ENCODE measurements at regions not wholly inside any gene's neighbourhood (a gene's known extent, or its start where the extent isn't known, plus 50 kb on each side); places are given as distances from the start of the nearest gene placed in this dataset.

GRCh38 chr10:36119455-36119854 lies 477.4 kb upstream of the FZD8 start:
- H3K4me1 Mint-ChIP-seq, result no peaks in the 10 kb centered on the region
- no peak overlapping the region for H3K4me3 Mint-ChIP-seq
- TF ChIP-seq CTCF (conservative IDR thresholded peaks at IDR 0.05), result no peak
- no peaks in the 10 kb centered on the region for H3K36me3 Mint-ChIP-seq (ENCODE audit: low read depth)
- no peaks in the 10 kb centered on the region for H3K27me3 Mint-ChIP-seq (ENCODE audit: low read depth)
- H3K27ac Mint-ChIP-seq (ENCODE audit: unreplicated experiment), result no peak overlapping the region
- H3K9me3 Mint-ChIP-seq, result peaks cover 9% of the 10 kb centered on the region
- DNase-seq (ENCODE audit: low read depth, low spot score), result no peak

DNA sequence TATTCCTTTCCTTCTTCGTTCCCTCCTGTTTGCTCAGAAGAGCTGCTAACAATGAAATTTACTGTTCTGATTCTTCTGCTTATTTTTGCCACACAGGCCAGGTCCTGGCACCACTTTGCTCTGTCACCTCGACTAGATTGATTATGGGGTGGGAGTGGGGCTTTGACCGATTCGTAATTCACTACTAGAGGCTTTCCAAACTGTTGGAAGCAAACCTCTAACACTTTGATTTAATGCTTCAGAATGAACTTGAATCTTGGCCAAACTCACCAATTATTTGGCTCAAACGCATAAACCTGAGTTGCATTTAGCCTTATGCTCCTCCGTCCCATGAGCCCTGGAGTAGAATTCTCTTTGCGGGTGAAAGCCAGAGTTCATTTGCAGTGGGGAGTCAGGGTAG lies 476.2 kb upstream of the FZD8 start:
- no peak overlapping the region for H3K4me3 Mint-ChIP-seq
- no peaks in the 10 kb centered on the region for H3K36me3 Mint-ChIP-seq (ENCODE audit: low read depth)
- no peak overlapping the region for H3K27ac Mint-ChIP-seq (ENCODE audit: unreplicated experiment)
- peaks cover 2% of the 10 kb centered on the region for H3K9me3 Mint-ChIP-seq
- DNase-seq (ENCODE audit: low read depth, low spot score), result no peak
- H3K27me3 Mint-ChIP-seq (ENCODE audit: low read depth), result no peaks in the 10 kb centered on the region
- no peak for TF ChIP-seq CTCF (conservative IDR thresholded peaks at IDR 0.05)
- no peaks in the 10 kb centered on the region for H3K4me1 Mint-ChIP-seq

- H3K9me3 Mint-ChIP-seq, result no peaks in the 10 kb centered on the region
- H3K4me1 Mint-ChIP-seq, result no peaks in the 10 kb centered on the region
- no peaks in the 10 kb centered on the region for H3K27me3 Mint-ChIP-seq (ENCODE audit: low read depth)
- no peak overlapping the region for H3K27ac Mint-ChIP-seq (ENCODE audit: unreplicated experiment)
- H3K4me3 Mint-ChIP-seq, result no peak overlapping the region
- no peaks in the 10 kb centered on the region for H3K36me3 Mint-ChIP-seq (ENCODE audit: low read depth)
- DNase-seq (ENCODE audit: low read depth, low spot score), result no peak
- TF ChIP-seq CTCF (conservative IDR thresholded peaks at IDR 0.05), result no peak
Measured at GRCh38 chr10:36117890-36118289, 475.8 kb upstream of the FZD8 start.

- no peak for TF ChIP-seq CTCF (conservative IDR thresholded peaks at IDR 0.05)
- H3K4me3 Mint-ChIP-seq, result no peak overlapping the region
- no peak overlapping the region for H3K27ac Mint-ChIP-seq (ENCODE audit: unreplicated experiment)
- H3K9me3 Mint-ChIP-seq, result no peaks in the 10 kb centered on the region
- no peaks in the 10 kb centered on the region for H3K36me3 Mint-ChIP-seq (ENCODE audit: low read depth)
- H3K27me3 Mint-ChIP-seq (ENCODE audit: low read depth), result no peaks in the 10 kb centered on the region
- H3K4me1 Mint-ChIP-seq, result no peaks in the 10 kb centered on the region
- no peak for DNase-seq (ENCODE audit: low read depth, low spot score)
Measured at GRCh38 chr10:36117231-36117630, 475.1 kb upstream of the FZD8 start.

- no peak for TF ChIP-seq CTCF (conservative IDR thresholded peaks at IDR 0.05)
- Mint-ChIP-seq H3K27me3 (ENCODE audit: low read depth) (no peaks in the 10 kb centered on the region), H3K36me3 (ENCODE audit: low read depth) (no peaks in the 10 kb centered on the region), H3K4me1 (no peaks in the 10 kb centered on the region), H3K4me3 (no peak overlapping the region), H3K27ac (ENCODE audit: unreplicated experiment) (no peak overlapping the region), H3K9me3 (no peaks in the 10 kb centered on the region)
- no peak for DNase-seq (ENCODE audit: low read depth, low spot score)
Measured at GRCh38 chr10:36116731-36117130, 474.6 kb upstream of the FZD8 start.

DNA sequence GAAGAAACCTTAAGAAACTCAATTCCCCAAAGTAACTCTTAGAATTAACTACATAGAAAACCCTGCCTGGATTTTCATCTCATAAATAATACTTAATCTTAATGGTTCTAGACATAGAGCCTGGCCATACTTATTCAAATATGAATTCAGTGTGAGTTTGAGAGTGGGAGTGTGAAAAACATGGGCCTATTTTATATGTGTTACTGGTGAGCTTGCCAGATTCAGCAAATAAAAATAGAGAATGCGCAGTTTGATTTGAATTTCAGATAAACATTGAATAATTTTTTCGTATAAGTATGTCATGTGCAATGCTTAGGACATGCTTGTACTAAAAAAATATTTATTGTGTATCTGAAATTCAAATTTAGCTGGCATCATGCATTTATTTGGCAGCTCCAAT lies 473.9 kb upstream of the FZD8 start:
- H3K4me1 Mint-ChIP-seq, result no peaks in the 10 kb centered on the region
- no peaks in the 10 kb centered on the region for H3K36me3 Mint-ChIP-seq (ENCODE audit: low read depth)
- TF ChIP-seq CTCF (conservative IDR thresholded peaks at IDR 0.05), result no peak
- H3K27ac Mint-ChIP-seq (ENCODE audit: unreplicated experiment), result no peak overlapping the region
- DNase-seq (ENCODE audit: low read depth, low spot score), result no peak
- no peaks in the 10 kb centered on the region for H3K27me3 Mint-ChIP-seq (ENCODE audit: low read depth)
- H3K4me3 Mint-ChIP-seq, result no peak overlapping the region
- H3K9me3 Mint-ChIP-seq, result no peaks in the 10 kb centered on the region

Data from neural crest cell (in vitro differentiated cells).